H1 (cell line): ENCODE measurements at regions not wholly inside any gene's neighbourhood (a gene's known extent, or its start where the extent isn't known, plus 50 kb on each side); places are given as distances from the start of the nearest gene placed in this dataset.

Source experiments
- CBX8 ChIP-seq: fragments of 300-800, 300-1000 bp; sonication (generic); IDR thresholded peaks from 2 replicates; pipeline ENCODE4 v1.7.1; 2016; ENCODE audit warnings: low read depth, low read length, borderline replicate concordance
- CHD7 ChIP-seq: fragments of 300-600 bp; sonication (generic); IDR thresholded peaks from 2 replicates; pipeline ENCODE4 v1.7.1; 2012; ENCODE audit warnings: low read length, moderate library complexity, mild to moderate bottlenecking, inconsistent platforms; ENCODE audit not compliant: insufficient replicate concordance
- KDM4A ChIP-seq: IDR thresholded peaks from one replicate; pipeline ENCODE4 v1.7.1; 2012; ENCODE audit warnings: low read depth, mild to moderate bottlenecking, moderate library complexity, low read length, inconsistent platforms; ENCODE audit not compliant: severe bottlenecking
- MAFK ChIP-seq: IDR thresholded peaks from 2 replicates; pipeline ENCODE4 v1.6.1; 2012; ENCODE audit warnings: low read depth, mild to moderate bottlenecking, improper control_type of control experiment, low read length
- RNF2 ChIP-seq: fragments of 200-900, 300-1000 bp; sonication (generic); IDR thresholded peaks from 2 replicates; pipeline ENCODE4 v1.7.1; 2016; ENCODE audit warnings: borderline replicate concordance, low read depth, mild to moderate bottlenecking, antibody characterized with exemption, low read length; ENCODE audit not compliant: poor library complexity, severe bottlenecking; ENCODE audit errors: missing control alignments
- SP1 ChIP-seq: IDR thresholded peaks from 2 replicates; pipeline ENCODE4 v1.6.1; 2011; ENCODE audit warnings: low read depth, low read length
- TBP ChIP-seq: IDR thresholded peaks from 2 replicates; pipeline ENCODE4 v1.6.1; 2011; ENCODE audit warnings: low read depth, low read length, improper control_type of control experiment
- ZNF274 ChIP-seq: IDR thresholded peaks from 2 replicates; pipeline ENCODE4 v1.7.0; 2012; ENCODE audit warnings: low read length, borderline replicate concordance; ENCODE audit errors: extremely low read depth

DNA sequence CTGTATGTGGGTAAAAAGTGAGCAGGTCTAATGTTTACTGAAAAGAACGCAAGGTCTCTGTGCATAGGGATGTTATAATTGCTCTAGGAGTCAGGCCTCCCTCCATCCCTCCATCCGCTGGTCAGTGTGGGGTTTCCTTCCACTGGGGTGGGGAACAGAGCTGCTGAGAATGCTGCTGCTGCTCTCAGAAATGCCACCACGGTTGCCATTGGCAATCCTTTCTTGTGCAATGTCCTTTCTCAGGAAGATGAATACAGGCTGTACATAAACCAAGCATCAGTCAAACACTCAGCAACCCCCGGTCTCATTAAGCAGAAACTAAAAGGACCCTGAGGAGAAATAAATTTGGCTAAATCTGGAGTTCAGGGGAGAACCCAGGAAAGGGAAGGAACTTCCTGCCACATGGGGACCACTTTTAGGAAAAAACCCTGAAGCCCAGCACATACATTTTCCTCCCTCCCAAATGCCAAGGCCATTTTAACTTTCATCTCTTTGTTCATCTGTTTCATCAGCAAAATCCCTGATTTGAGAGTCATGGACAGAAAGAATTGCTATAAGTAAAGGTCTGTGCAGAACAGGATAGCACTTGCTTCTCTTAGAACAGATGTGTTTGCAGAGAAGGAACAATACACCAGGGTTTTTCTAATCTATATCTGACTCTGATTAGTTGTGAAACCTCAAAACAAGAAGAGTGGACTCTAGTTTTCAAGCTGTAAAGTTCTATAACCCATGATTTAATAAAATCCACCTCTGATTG lies 70.4 kb upstream of the SLC1A3 start (continued):
- TF ChIP-seq CHD7 (no peak), RNF2 (no peak), KDM4A (no peak), TBP (no peak), ZNF274 (no peak), SP1 (no peak), CBX8 (no peak), MAFK (no peak)
